BE2C (cell line): ENCODE measurements at regions not wholly inside any gene's neighbourhood (a gene's known extent, or its start where the extent isn't known, plus 50 kb on each side); places are given as distances from the start of the nearest gene placed in this dataset.

Experiments
- DNase-seq: peaks from one replicate; pipeline ENCODE4 v3.0.0-alpha.2; 2020
- H3K27me3 ChIP-seq: fragments of 250-450 bp; sonication (Bioruptor Pico); 2 replicates; pipeline ENCODE4 v1.5.1; 2020; ENCODE audit warnings: mild to moderate bottlenecking
- H3K36me3 ChIP-seq: fragments of 250-450 bp; sonication (Bioruptor Pico); 2 replicates; pipeline ENCODE4 v1.5.1; 2020; ENCODE audit warnings: mild to moderate bottlenecking
- H3K4me1 ChIP-seq: fragments of 250-450 bp; sonication (Bioruptor Pico); 2 replicates; pipeline ENCODE4 v1.5.1; 2020
- H3K4me3 ChIP-seq: 2 replicates; pipeline ENCODE4 v1.5.1; 2011; ENCODE audit warnings: low read depth, low read length
- H3K9me3 ChIP-seq: fragments of 250-450 bp; sonication (Bioruptor Pico); 2 replicates; pipeline ENCODE4 v1.5.1; 2020
- CTCF ChIP-seq: IDR thresholded peaks from 2 replicates; pipeline ENCODE4 v1.5.1; 2012; ENCODE audit warnings: mild to moderate bottlenecking, low read depth, low read length

DNA sequence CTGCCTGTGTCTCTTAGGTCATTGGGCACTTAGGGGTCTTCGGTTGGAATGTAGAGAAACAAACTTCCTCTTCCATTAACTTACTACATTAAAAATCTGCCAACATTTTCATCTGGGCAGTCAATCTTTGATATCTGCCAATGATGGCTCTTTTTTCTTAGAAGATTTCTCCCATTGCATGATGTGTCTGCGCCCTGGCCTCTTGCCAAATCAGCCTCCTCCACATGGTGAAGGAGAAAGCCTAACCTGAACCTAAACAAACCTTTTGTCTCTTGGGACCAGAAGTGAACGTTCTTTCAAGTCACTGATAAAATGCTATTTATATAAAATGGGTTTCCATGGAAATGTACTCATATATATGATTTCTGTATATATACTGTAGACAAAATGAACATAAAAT lies 998.9 kb upstream of the GJE1 start:
- no peak for TF ChIP-seq CTCF
- H3K4me1 ChIP-seq, result no peaks in the 10 kb centered on the region
- no peak for DNase-seq
- no peaks in the 10 kb centered on the region for H3K27me3 ChIP-seq
- H3K36me3 ChIP-seq, result no peaks in the 10 kb centered on the region
- H3K4me3 ChIP-seq, result no peak overlapping the region
- H3K9me3 ChIP-seq, result no peaks in the 10 kb centered on the region

DNA sequence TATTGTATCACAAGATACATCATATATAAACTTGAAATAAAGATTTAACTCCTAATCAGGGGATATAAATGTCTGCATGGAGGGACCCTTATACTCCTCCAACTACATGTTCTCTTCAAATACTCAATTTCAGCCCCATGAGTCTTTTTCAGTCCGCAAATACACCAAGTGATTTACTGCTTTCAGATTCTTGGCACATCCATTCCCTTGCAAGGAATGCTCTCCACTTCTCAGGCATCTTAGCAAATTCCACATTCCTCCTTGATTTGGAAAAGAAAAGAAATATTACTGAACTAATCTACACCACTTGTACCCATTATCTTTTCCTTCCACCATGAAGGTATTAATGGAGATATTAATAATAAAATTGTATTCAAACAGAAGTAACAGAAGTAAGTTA lies 999.4 kb upstream of the GJE1 start:
- DNase-seq, result no peak
- H3K4me3 ChIP-seq, result no peak overlapping the region
- no peaks in the 10 kb centered on the region for H3K4me1 ChIP-seq
- TF ChIP-seq CTCF, result no peak
- no peaks in the 10 kb centered on the region for H3K36me3 ChIP-seq
- H3K27me3 ChIP-seq, result no peaks in the 10 kb centered on the region
- no peaks in the 10 kb centered on the region for H3K9me3 ChIP-seq

GRCh38 chr6:141131616-141132015 lies 1001.1 kb upstream of the GJE1 start:
- no peak overlapping the region for H3K4me3 ChIP-seq

DNA sequence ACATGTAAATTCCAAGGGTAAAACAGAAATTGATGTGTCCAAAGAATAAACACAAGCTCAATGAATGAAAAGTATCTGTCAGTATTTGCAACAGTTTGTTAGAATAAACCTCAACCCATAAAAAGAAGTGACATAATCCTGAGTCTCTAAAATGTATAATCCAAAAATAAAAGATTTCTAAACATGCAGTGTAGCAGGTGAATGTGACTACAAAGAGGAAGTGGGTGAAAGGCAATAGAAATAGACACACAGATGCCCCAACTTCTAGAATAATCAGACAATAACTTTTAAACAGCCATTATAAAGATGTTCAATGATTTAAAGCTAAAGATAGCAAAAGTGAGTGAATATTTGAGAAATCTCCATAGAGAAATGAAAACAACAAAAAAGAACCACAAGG lies 1009.2 kb upstream of the GJE1 start:
- Histone ChIP-seq H3K9me3 (no peaks in the 10 kb centered on the region; the same call in 1 of the 2 replicates), H3K36me3 (no peaks in the 10 kb centered on the region), H3K27me3 (no peaks in the 10 kb centered on the region), H3K4me1 (no peaks in the 10 kb centered on the region), H3K4me3 (no peak overlapping the region)
- DNase-seq, result no peak
- no peak for TF ChIP-seq CTCF

More at GRCh38 chr6:141131616-141132015, 1001.1 kb upstream of the GJE1 start:
- Histone ChIP-seq H3K36me3 (no peaks in the 10 kb centered on the region), H3K4me1 (no peaks in the 10 kb centered on the region), H3K27me3 (no peaks in the 10 kb centered on the region), H3K9me3 (no peaks in the 10 kb centered on the region)
- no peak for TF ChIP-seq CTCF
- no peak for DNase-seq

GRCh38 chr6:141123049-141123448 lies 1009.7 kb upstream of the GJE1 start:
- Histone ChIP-seq H3K4me3 (no peak overlapping the region), H3K27me3 (no peaks in the 10 kb centered on the region), H3K9me3 (no peaks in the 10 kb centered on the region; the same call in 1 of the 2 replicates), H3K4me1 (no peaks in the 10 kb centered on the region), H3K36me3 (no peaks in the 10 kb centered on the region)
- TF ChIP-seq CTCF, result no peak
- DNase-seq, result no peak

GRCh38 chr6:141118991-141119390 lies 1013.7 kb upstream of the GJE1 start:
- no peaks in the 10 kb centered on the region for H3K36me3 ChIP-seq
- no peak for TF ChIP-seq CTCF
- H3K9me3 ChIP-seq, result no peaks in the 10 kb centered on the region
- H3K27me3 ChIP-seq, result no peaks in the 10 kb centered on the region
- DNase-seq, result no peak
- no peak overlapping the region for H3K4me3 ChIP-seq
- H3K4me1 ChIP-seq, result no peaks in the 10 kb centered on the region
